ES-I3 (cell line): ENCODE measurements at regions not wholly inside any gene's neighbourhood (a gene's known extent, or its start where the extent isn't known, plus 50 kb on each side); places are given as distances from the start of the nearest gene placed in this dataset.

Source experiments
- H3K36me3 ChIP-seq: 2 replicates; pipeline ENCODE4 v1.6.1; 2013; ENCODE audit warnings: mild to moderate bottlenecking, low read length, control low read depth, moderate library complexity; ENCODE audit not compliant: insufficient read depth
- H3K4me1 ChIP-seq: 2 replicates; pipeline ENCODE4 v1.6.1; 2013; ENCODE audit warnings: mild to moderate bottlenecking, control low read depth, low read length; ENCODE audit not compliant: insufficient read depth
- H3K9ac ChIP-seq: 2 replicates; pipeline ENCODE4 v1.6.1; 2013; ENCODE audit warnings: low read depth, mild to moderate bottlenecking, low read length, moderate library complexity
- H3K9me3 ChIP-seq: 2 replicates; pipeline ENCODE4 v1.6.1; 2013; ENCODE audit warnings: mild to moderate bottlenecking, low read length, moderate library complexity; ENCODE audit not compliant: control insufficient read depth, insufficient read depth

GRCh38 chr13:74061926-74062595 lies 72.1 kb downstream of the KLF12 start:
- Histone ChIP-seq H3K4me1 (no peaks in the 10 kb centered on the region; the same call in 1 of the 2 replicates), H3K36me3 (no peaks in the 10 kb centered on the region), H3K9ac (no peak overlapping the region), H3K9me3 (no peaks in the 10 kb centered on the region)

GRCh38 chr13:74056801-74057542 lies 77.2 kb downstream of the KLF12 start:
- H3K4me1 ChIP-seq = no peaks in the 10 kb centered on the region; the same call in 1 of the 2 replicates
- no peaks in the 10 kb centered on the region for H3K9me3 ChIP-seq
- no peaks in the 10 kb centered on the region for H3K36me3 ChIP-seq
- H3K9ac ChIP-seq = no peak overlapping the region

- Histone ChIP-seq H3K4me1 (no peaks in the 10 kb centered on the region; the same call in 1 of the 2 replicates), H3K36me3 (no peaks in the 10 kb centered on the region), H3K9ac (no peak overlapping the region), H3K9me3 (no peaks in the 10 kb centered on the region)
These were observed 81.7 kb downstream of the KLF12 start for GRCh38 chr13:74052402-74052928.

GRCh38 chr13:74048756-74049155 lies 85.4 kb downstream of the KLF12 start:
- Histone ChIP-seq H3K4me1 (no peaks in the 10 kb centered on the region), H3K9ac (no peak overlapping the region), H3K36me3 (no peaks in the 10 kb centered on the region), H3K9me3 (no peaks in the 10 kb centered on the region)

- H3K9ac ChIP-seq = no peak overlapping the region
- H3K4me1 ChIP-seq = no peaks in the 10 kb centered on the region
- no peaks in the 10 kb centered on the region for H3K36me3 ChIP-seq
- no peaks in the 10 kb centered on the region for H3K9me3 ChIP-seq
These were observed 86.1 kb downstream of the KLF12 start for GRCh38 chr13:74047931-74048600.

- Histone ChIP-seq H3K9me3 (no peaks in the 10 kb centered on the region), H3K9ac (no peak overlapping the region), H3K36me3 (no peaks in the 10 kb centered on the region), H3K4me1 (no peaks in the 10 kb centered on the region)
These were observed 87.8 kb downstream of the KLF12 start for GRCh38 chr13:74046431-74046830.

- Histone ChIP-seq H3K9me3 (no peaks in the 10 kb centered on the region), H3K36me3 (no peaks in the 10 kb centered on the region)
These were observed 88.6 kb downstream of the KLF12 start for GRCh38 chr13:74045583-74045982.

GRCh38 chr13:74043237-74043636 lies 91.0 kb downstream of the KLF12 start:
- H3K9ac ChIP-seq = no peak overlapping the region
- H3K9me3 ChIP-seq = no peaks in the 10 kb centered on the region
- no peaks in the 10 kb centered on the region; the same call in 1 of the 2 replicates for H3K4me1 ChIP-seq
- H3K36me3 ChIP-seq = no peaks in the 10 kb centered on the region

More at GRCh38 chr13:74045583-74045982, 88.6 kb downstream of the KLF12 start:
- Histone ChIP-seq H3K4me1 (no peaks in the 10 kb centered on the region), H3K9ac (no peak overlapping the region)

- Histone ChIP-seq H3K9ac (no peak overlapping the region), H3K9me3 (no peaks in the 10 kb centered on the region), H3K36me3 (no peaks in the 10 kb centered on the region), H3K4me1 (peaks cover 6% of the 10 kb centered on the region; the same call in 1 of the 2 replicates)
These were observed 94.0 kb downstream of the KLF12 start for GRCh38 chr13:74040200-74040599.

- H3K9ac ChIP-seq = no peak overlapping the region
- no peaks in the 10 kb centered on the region for H3K9me3 ChIP-seq
- no peaks in the 10 kb centered on the region for H3K36me3 ChIP-seq
- peaks cover 6% of the 10 kb centered on the region; the same call in 1 of the 2 replicates for H3K4me1 ChIP-seq
These were observed 94.5 kb downstream of the KLF12 start for GRCh38 chr13:74039667-74040066.

GRCh38 chr13:74039154-74039553 lies 95.0 kb downstream of the KLF12 start:
- no peaks in the 10 kb centered on the region for H3K36me3 ChIP-seq
- H3K4me1 ChIP-seq = peaks cover 6% of the 10 kb centered on the region; the same call in 1 of the 2 replicates
- H3K9ac ChIP-seq = no peak overlapping the region
- no peaks in the 10 kb centered on the region for H3K9me3 ChIP-seq

- H3K9ac ChIP-seq = no peak overlapping the region
- H3K9me3 ChIP-seq = no peaks in the 10 kb centered on the region
- H3K36me3 ChIP-seq = no peaks in the 10 kb centered on the region
- peaks cover 6% of the 10 kb centered on the region; the same call in 1 of the 2 replicates for H3K4me1 ChIP-seq
These were observed 96.4 kb downstream of the KLF12 start for GRCh38 chr13:74037762-74038161.

GRCh38 chr13:74036373-74036772 lies 97.8 kb downstream of the KLF12 start:
- Histone ChIP-seq H3K36me3 (no peaks in the 10 kb centered on the region), H3K9ac (no peak overlapping the region), H3K4me1 (peaks cover 6% of the 10 kb centered on the region; the same call in 1 of the 2 replicates), H3K9me3 (no peaks in the 10 kb centered on the region)

GRCh38 chr13:74035896-74036295 lies 98.3 kb downstream of the KLF12 start:
- no peaks in the 10 kb centered on the region for H3K9me3 ChIP-seq
- H3K36me3 ChIP-seq = no peaks in the 10 kb centered on the region
- no peak overlapping the region for H3K9ac ChIP-seq
- peaks cover 6% of the 10 kb centered on the region; the same call in 1 of the 2 replicates for H3K4me1 ChIP-seq
